ENCODE measurements at regions not wholly inside any gene's neighbourhood (a gene's known extent, or its start where the extent isn't known, plus 50 kb on each side); places are given as distances from the start of the nearest gene placed in this dataset.

DNA sequence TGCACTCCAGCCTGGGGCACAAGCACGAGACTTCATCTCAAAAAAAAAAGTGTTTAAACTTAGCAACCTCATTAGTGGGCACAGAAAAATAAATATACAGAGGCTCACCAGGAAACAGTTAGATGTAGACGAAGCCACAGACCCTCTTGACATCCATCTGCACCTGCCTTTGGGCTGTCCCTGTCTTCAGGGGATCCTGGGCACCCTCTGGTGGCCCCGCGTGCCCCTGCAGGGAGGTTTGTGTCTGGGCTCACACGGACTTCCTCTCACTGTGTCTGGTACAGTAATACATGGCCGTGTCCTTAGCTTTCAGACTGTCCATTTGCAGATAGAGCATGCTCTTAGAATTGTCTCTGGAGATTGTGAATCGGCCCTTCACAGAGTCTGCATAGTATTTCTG, 916.5 kb downstream of the TMEM121 start:
- TF ChIP-seq ZNF138 (CRISPR knock-in tag; IDR thresholded peaks at IDR 0.05; ENCODE audit: low read depth) (no peak), RBM39 (IDR thresholded peaks at IDR 0.05; ENCODE audit: low read depth, low read length, poor library complexity, severe bottlenecking) (no peak), ISX (CRISPR knock-in tag; conservative IDR thresholded peaks at IDR 0.05) (no peak), RNF2 (conservative IDR thresholded peaks at IDR 0.05; ENCODE audit: low read depth) (no peak), MXI1 (IDR thresholded peaks at IDR 0.05; ENCODE audit: borderline replicate concordance, low read depth, low read length) (no peak), NCOA1 (CRISPR knock-in tag; IDR thresholded peaks at IDR 0.05) (no peak)
- TF ChIP-seq, protein P1, sequence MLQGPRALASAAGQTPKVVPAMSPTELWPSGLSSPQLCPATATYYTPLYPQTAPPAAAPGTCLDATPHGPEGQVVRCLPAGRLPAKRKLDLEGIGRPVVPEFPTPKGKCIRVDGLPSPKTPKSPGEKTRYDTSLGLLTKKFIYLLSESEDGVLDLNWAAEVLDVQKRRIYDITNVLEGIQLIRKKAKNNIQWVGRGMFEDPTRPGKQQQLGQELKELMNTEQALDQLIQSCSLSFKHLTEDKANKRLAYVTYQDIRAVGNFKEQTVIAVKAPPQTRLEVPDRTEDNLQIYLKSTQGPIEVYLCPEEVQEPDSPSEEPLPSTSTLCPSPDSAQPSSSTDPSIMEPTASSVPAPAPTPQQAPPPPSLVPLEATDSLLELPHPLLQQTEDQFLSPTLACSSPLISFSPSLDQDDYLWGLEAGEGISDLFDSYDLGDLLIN (CRISPR knock-in tag; IDR thresholded peaks at IDR 0.05; ENCODE audit: borderline replicate concordance): no peak
- TF ChIP-seq, protein P2, sequence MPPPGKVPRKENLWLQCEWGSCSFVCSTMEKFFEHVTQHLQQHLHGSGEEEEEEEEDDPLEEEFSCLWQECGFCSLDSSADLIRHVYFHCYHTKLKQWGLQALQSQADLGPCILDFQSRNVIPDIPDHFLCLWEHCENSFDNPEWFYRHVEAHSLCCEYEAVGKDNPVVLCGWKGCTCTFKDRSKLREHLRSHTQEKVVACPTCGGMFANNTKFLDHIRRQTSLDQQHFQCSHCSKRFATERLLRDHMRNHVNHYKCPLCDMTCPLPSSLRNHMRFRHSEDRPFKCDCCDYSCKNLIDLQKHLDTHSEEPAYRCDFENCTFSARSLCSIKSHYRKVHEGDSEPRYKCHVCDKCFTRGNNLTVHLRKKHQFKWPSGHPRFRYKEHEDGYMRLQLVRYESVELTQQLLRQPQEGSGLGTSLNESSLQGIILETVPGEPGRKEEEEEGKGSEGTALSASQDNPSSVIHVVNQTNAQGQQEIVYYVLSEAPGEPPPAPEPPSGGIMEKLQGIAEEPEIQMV (CRISPR knock-in tag; IDR thresholded peaks at IDR 0.05; ENCODE audit: low read depth): no peak

Measured in HepG2 (cell line).